ENCODE measurements at regions not wholly inside any gene's neighbourhood (a gene's known extent, or its start where the extent isn't known, plus 50 kb on each side); places are given as distances from the start of the nearest gene placed in this dataset.
"Not testable (repeated sequence)": the region's sequence is repeated elsewhere in the genome, so short reads cannot be mapped to it uniquely, and the experiment has no call there.

DNA sequence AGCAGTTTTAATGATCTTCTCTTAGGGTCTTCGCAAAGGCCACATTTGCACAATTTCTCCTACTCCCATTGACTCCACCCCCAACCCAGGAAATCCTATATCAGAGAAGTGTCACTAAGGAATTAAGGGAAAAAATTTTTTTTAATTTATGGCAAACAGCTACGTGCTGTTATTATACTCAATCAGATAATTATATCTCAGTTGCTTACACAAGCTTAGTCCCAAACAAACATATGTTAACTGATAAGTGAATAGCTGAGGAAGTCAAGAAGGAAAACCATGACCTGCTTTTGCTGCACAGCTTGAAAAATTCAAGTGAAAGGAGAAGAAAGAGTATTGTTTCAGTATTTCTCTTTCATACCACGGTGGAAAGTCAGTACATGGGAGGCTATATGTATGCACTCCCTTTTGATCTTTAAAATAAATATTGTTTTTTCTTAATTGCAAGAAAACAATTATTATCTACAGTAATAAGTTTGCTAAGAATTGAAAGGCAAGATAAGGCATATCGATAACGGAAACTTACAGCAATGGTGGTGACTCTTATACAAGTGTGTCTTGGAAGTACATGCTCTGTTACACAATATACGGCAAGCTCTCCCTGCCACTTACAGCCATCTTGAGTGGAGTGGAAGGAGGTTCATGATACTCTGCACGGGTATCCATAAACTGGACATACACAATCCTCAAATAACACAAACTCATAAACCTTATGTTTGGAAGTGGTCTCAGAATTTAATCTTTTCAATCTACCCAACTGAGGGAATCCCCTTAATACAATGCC, 167.9 kb upstream of the FREM1 start:
- Histone ChIP-seq H3K36me3 (ENCODE audit: control insufficient read depth, insufficient read depth, low read length) (no peaks in the 10 kb centered on the region), H3K9ac (ENCODE audit: low read length) (no peak overlapping the region), H3K4me3 (ENCODE audit: low read length) (no peak overlapping the region), H3K27ac (ENCODE audit: low read depth, low read length) (no peak overlapping the region), H3K27me3 (ENCODE audit: control insufficient read depth, insufficient read depth, low read length) (no peaks in the 10 kb centered on the region), H3K4me1 (ENCODE audit: control insufficient read depth, insufficient read depth, low read length) (no peaks in the 10 kb centered on the region)

GRCh38 chr9:15073620-15074019, 163.4 kb upstream of the FREM1 start:
- Histone ChIP-seq H3K4me1 (ENCODE audit: control insufficient read depth, insufficient read depth, low read length) (no peaks in the 10 kb centered on the region), H3K9ac (ENCODE audit: low read length) (no peak overlapping the region), H3K27me3 (ENCODE audit: control insufficient read depth, insufficient read depth, low read length) (no peaks in the 10 kb centered on the region), H3K27ac (ENCODE audit: low read depth, low read length) (no peak overlapping the region), H3K4me3 (ENCODE audit: low read length) (no peak overlapping the region), H3K36me3 (ENCODE audit: control insufficient read depth, insufficient read depth, low read length) (no peaks in the 10 kb centered on the region)

GRCh38 chr9:15070716-15071115, 160.5 kb upstream of the FREM1 start:
- H3K27ac ChIP-seq (ENCODE audit: low read depth, low read length) = no peak overlapping the region
- H3K4me1 ChIP-seq (ENCODE audit: control insufficient read depth, insufficient read depth, low read length) = no peaks in the 10 kb centered on the region
- H3K36me3 ChIP-seq (ENCODE audit: control insufficient read depth, insufficient read depth, low read length) = no peaks in the 10 kb centered on the region

GRCh38 chr9:15069106-15069505, 158.9 kb upstream of the FREM1 start:
- Histone ChIP-seq H3K27ac (ENCODE audit: low read depth, low read length) (no peak overlapping the region), H3K4me1 (ENCODE audit: control insufficient read depth, insufficient read depth, low read length) (no peaks in the 10 kb centered on the region), H3K4me3 (ENCODE audit: low read length) (no peak overlapping the region), H3K36me3 (ENCODE audit: control insufficient read depth, insufficient read depth, low read length) (no peaks in the 10 kb centered on the region), H3K9ac (ENCODE audit: low read length) (no peak overlapping the region), H3K27me3 (ENCODE audit: control insufficient read depth, insufficient read depth, low read length) (no peaks in the 10 kb centered on the region)

More at GRCh38 chr9:15070716-15071115, 160.5 kb upstream of the FREM1 start:
- no peak overlapping the region for H3K9ac ChIP-seq (ENCODE audit: low read length)
- no peak overlapping the region for H3K4me3 ChIP-seq (ENCODE audit: low read length)
- H3K27me3 ChIP-seq (ENCODE audit: control insufficient read depth, insufficient read depth, low read length) = no peaks in the 10 kb centered on the region

DNA sequence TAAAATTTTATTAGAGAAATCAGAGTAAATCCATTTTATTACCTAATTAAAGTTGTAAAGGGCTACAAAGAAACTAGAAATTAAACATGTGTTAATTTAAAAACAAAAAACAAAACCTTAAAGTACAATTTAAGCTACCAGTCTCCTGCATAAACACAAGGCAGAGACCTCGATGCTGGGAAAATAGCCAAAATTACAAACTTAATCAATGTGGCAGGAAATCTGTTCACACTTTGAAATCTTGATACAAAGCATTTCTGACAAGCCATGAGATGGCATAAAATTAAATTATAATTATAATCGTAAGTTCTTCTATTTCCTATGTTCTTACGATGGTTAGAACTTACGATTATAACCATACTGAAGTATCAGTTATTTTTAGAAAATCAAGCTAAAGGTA, 158.0 kb upstream of the FREM1 start:
- H3K27me3 ChIP-seq (ENCODE audit: control insufficient read depth, insufficient read depth, low read length) = no peaks in the 10 kb centered on the region
- H3K4me1 ChIP-seq (ENCODE audit: control insufficient read depth, insufficient read depth, low read length) = no peaks in the 10 kb centered on the region
- H3K4me3 ChIP-seq (ENCODE audit: low read length) = no peak overlapping the region
- H3K9ac ChIP-seq (ENCODE audit: low read length) = no peak overlapping the region
- no peaks in the 10 kb centered on the region for H3K36me3 ChIP-seq (ENCODE audit: control insufficient read depth, insufficient read depth, low read length)
- H3K27ac ChIP-seq (ENCODE audit: low read depth, low read length) = no peak overlapping the region

DNA sequence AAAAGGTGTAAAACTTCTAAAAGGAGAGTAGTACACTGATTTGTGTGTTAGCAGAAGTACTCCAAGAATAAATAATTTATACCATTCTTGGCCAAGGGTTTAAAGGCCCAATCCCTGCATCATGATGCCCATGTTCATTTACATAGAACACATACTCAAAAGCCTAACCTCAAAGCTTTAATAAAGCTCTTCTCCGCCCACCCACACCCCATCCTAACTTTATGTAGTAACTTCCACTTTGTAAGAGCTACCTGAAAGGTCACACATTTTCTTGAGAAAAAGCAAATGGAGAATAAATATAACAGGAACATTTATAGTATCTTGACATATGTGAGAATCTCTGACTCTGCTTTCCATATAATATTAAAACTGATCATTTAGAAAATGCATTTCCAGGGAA, 148.8 kb upstream of the FREM1 start:
- H3K4me1 ChIP-seq (ENCODE audit: control insufficient read depth, insufficient read depth, low read length) = no peaks in the 10 kb centered on the region
- no peaks in the 10 kb centered on the region for H3K36me3 ChIP-seq (ENCODE audit: control insufficient read depth, insufficient read depth, low read length)
- no peak overlapping the region for H3K27ac ChIP-seq (ENCODE audit: low read depth, low read length)
- no peak overlapping the region for H3K4me3 ChIP-seq (ENCODE audit: low read length)
- no peak overlapping the region for H3K9ac ChIP-seq (ENCODE audit: low read length)
- no peaks in the 10 kb centered on the region for H3K27me3 ChIP-seq (ENCODE audit: control insufficient read depth, insufficient read depth, low read length)

- Histone ChIP-seq H3K27me3 (ENCODE audit: control insufficient read depth, insufficient read depth, low read length) (no peaks in the 10 kb centered on the region), H3K4me3 (ENCODE audit: low read length) (no peak overlapping the region), H3K36me3 (ENCODE audit: control insufficient read depth, insufficient read depth, low read length) (no peaks in the 10 kb centered on the region), H3K27ac (ENCODE audit: low read depth, low read length) (no peak overlapping the region), H3K9ac (ENCODE audit: low read length) (no peak overlapping the region), H3K4me1 (ENCODE audit: control insufficient read depth, insufficient read depth, low read length) (no peaks in the 10 kb centered on the region)
These were observed 148.0 kb upstream of the FREM1 start for GRCh38 chr9:15058236-15058635.

GRCh38 chr9:15055284-15055683, 145.1 kb upstream of the FREM1 start:
- H3K36me3 ChIP-seq (ENCODE audit: control insufficient read depth, insufficient read depth, low read length); H3K9ac ChIP-seq (ENCODE audit: low read length); H3K4me1 ChIP-seq (ENCODE audit: control insufficient read depth, insufficient read depth, low read length); H3K27me3 ChIP-seq (ENCODE audit: control insufficient read depth, insufficient read depth, low read length); H3K4me3 ChIP-seq (ENCODE audit: low read length); H3K27ac ChIP-seq (ENCODE audit: low read depth, low read length): not testable (repeated sequence)

DNA sequence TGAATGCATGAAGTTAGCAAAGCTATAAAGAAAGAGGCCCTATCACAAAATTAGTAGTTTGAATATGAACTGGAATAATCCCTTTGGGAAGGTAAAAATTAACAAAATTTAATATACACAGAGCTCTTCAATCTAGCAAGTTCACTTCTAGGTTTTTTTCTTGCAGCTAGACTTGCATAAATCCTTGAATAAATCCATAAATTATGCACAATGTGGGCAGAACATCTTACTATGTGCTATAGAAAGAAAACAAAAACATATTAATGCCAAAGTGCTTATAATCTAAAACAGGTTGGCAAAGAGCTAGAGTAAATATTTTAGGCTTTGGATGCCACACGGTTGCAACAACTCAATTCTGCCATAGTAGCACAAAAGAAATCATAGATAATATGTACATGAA, 138.5 kb upstream of the FREM1 start:
- Histone ChIP-seq H3K4me3 (ENCODE audit: low read length) (no peak overlapping the region), H3K9ac (ENCODE audit: low read length) (no peak overlapping the region), H3K27ac (ENCODE audit: low read depth, low read length) (no peak overlapping the region), H3K4me1 (ENCODE audit: control insufficient read depth, insufficient read depth, low read length) (no peaks in the 10 kb centered on the region), H3K27me3 (ENCODE audit: control insufficient read depth, insufficient read depth, low read length) (no peaks in the 10 kb centered on the region), H3K36me3 (ENCODE audit: control insufficient read depth, insufficient read depth, low read length) (no peaks in the 10 kb centered on the region)

- H3K36me3 ChIP-seq (ENCODE audit: control insufficient read depth, insufficient read depth, low read length) = no peaks in the 10 kb centered on the region
- no peaks in the 10 kb centered on the region for H3K27me3 ChIP-seq (ENCODE audit: control insufficient read depth, insufficient read depth, low read length)
- H3K27ac ChIP-seq (ENCODE audit: low read depth, low read length) = no peak overlapping the region
- H3K4me3 ChIP-seq (ENCODE audit: low read length) = no peak overlapping the region
- H3K9ac ChIP-seq (ENCODE audit: low read length) = no peak overlapping the region
- no peaks in the 10 kb centered on the region for H3K4me1 ChIP-seq (ENCODE audit: control insufficient read depth, insufficient read depth, low read length)
These were observed 136.9 kb upstream of the FREM1 start for GRCh38 chr9:15047028-15047551.

DNA sequence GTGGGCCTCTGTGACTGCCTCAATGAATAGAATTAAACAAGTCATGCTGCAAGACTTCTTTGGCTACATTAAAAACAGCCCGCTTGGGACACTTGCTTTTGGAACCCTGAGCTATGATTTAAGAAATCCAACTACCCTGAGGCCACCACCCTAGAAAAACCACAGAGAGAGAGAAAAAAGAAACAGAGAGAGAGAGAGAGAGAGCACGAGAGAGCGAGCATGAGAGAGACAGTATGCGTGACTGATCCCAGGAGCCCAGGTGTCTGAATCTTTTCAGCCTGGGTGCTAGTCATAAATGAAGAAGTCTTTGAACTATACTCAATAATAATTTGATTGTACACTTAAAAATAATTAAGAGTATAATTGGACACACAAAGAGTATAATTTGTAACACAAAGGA, 123.1 kb upstream of the FREM1 start:
- H3K4me1 ChIP-seq (ENCODE audit: control insufficient read depth, insufficient read depth, low read length) = no peaks in the 10 kb centered on the region
- no peak overlapping the region for H3K4me3 ChIP-seq (ENCODE audit: low read length)
- no peak overlapping the region for H3K27ac ChIP-seq (ENCODE audit: low read depth, low read length)
- H3K27me3 ChIP-seq (ENCODE audit: control insufficient read depth, insufficient read depth, low read length) = no peaks in the 10 kb centered on the region
- H3K9ac ChIP-seq (ENCODE audit: low read length) = no peak overlapping the region
- no peaks in the 10 kb centered on the region for H3K36me3 ChIP-seq (ENCODE audit: control insufficient read depth, insufficient read depth, low read length)

- H3K9ac ChIP-seq (ENCODE audit: low read length) = no peak overlapping the region
- H3K27ac ChIP-seq (ENCODE audit: low read depth, low read length) = no peak overlapping the region
- H3K4me1 ChIP-seq (ENCODE audit: control insufficient read depth, insufficient read depth, low read length) = no peaks in the 10 kb centered on the region
- no peaks in the 10 kb centered on the region for H3K27me3 ChIP-seq (ENCODE audit: control insufficient read depth, insufficient read depth, low read length)
- H3K4me3 ChIP-seq (ENCODE audit: low read length) = no peak overlapping the region
- H3K36me3 ChIP-seq (ENCODE audit: control insufficient read depth, insufficient read depth, low read length) = no peaks in the 10 kb centered on the region
These were observed 122.6 kb upstream of the FREM1 start for GRCh38 chr9:15032860-15033259.

- Histone ChIP-seq H3K9ac (ENCODE audit: low read length) (no peak overlapping the region), H3K4me3 (ENCODE audit: low read length) (no peak overlapping the region), H3K36me3 (ENCODE audit: control insufficient read depth, insufficient read depth, low read length) (no peaks in the 10 kb centered on the region), H3K27ac (ENCODE audit: low read depth, low read length) (no peak overlapping the region), H3K27me3 (ENCODE audit: control insufficient read depth, insufficient read depth, low read length) (no peaks in the 10 kb centered on the region), H3K4me1 (ENCODE audit: control insufficient read depth, insufficient read depth, low read length) (no peaks in the 10 kb centered on the region)
These were observed 110.9 kb upstream of the FREM1 start for GRCh38 chr9:15021146-15021545.

All from rectal smooth muscle tissue (tissue), 1 donor.